ENCODE measurements at regions not wholly inside any gene's neighbourhood (a gene's known extent, or its start where the extent isn't known, plus 50 kb on each side); places are given as distances from the start of the nearest gene placed in this dataset.

DNA sequence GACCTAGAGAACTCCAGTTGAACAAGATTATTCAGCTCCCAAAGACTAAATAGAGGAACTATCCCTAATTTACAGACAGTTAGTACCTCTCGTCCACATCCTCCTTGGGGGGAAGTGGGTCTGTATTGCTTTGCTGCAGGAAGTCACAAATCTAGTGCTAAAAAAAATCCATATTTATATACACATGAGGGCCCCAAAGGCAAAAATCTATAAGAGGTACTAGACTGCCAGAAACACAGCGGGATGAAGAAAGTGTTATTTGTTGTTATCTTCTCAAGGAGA lies 190.1 kb downstream of the TTC8 start:
- TF ChIP-seq, protein P1, sequence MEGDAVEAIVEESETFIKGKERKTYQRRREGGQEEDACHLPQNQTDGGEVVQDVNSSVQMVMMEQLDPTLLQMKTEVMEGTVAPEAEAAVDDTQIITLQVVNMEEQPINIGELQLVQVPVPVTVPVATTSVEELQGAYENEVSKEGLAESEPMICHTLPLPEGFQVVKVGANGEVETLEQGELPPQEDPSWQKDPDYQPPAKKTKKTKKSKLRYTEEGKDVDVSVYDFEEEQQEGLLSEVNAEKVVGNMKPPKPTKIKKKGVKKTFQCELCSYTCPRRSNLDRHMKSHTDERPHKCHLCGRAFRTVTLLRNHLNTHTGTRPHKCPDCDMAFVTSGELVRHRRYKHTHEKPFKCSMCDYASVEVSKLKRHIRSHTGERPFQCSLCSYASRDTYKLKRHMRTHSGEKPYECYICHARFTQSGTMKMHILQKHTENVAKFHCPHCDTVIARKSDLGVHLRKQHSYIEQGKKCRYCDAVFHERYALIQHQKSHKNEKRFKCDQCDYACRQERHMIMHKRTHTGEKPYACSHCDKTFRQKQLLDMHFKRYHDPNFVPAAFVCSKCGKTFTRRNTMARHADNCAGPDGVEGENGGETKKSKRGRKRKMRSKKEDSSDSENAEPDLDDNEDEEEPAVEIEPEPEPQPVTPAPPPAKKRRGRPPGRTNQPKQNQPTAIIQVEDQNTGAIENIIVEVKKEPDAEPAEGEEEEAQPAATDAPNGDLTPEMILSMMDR (IDR thresholded peaks at IDR 0.05; ENCODE audit: extremely low read depth in 1 of 2, insufficient read depth in 1 of 2, low read depth in 1 of 2, low read length in 2 of 2) = no peak
- TF ChIP-seq POLR2A (IDR thresholded peaks at IDR 0.05; ENCODE audit: low read depth, low read length) (no peak), EZH2 (IDR thresholded peaks at IDR 0.05; ENCODE audit: borderline replicate concordance, low read depth, low read length, severe bottlenecking) (no peak), POLR2AphosphoS5 (IDR thresholded peaks at IDR 0.05; ENCODE audit: insufficient read depth, low read depth, low read length) (no peak)
- TF ChIP-seq, protein P2, sequence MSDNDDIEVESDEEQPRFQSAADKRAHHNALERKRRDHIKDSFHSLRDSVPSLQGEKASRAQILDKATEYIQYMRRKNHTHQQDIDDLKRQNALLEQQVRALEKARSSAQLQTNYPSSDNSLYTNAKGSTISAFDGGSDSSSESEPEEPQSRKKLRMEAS (IDR thresholded peaks at IDR 0.05; ENCODE audit: insufficient read depth, insufficient read length) = no peak

All from endothelial cell of umbilical vein (primary cell).